Aorta (tissue), 5 donors: ENCODE measurements at regions not wholly inside any gene's neighbourhood (a gene's known extent, or its start where the extent isn't known, plus 50 kb on each side); places are given as distances from the start of the nearest gene placed in this dataset.
A peak's percentile ranks its signal among the peaks of the same experiment; 100 is the strongest.

Experiments used
- ATAC-seq: fragments of 200-7000 bp; cut with Tn5 transposase; one replicate; pipeline ENCODE4 v1.9.1; 2022; ENCODE audit warnings: moderate library complexity; ENCODE audit not compliant: low FRiP score
- DNase-seq, 2 donors: peaks; one replicate each; pipeline ENCODE4 v3.0.0-alpha.2; 2020
- H3K27ac ChIP-seq, 2 donors: one replicate each; pipeline ENCODE4 v1.5.1; 2013; ENCODE audit warnings: low read length in 2 of 2, mild to moderate bottlenecking in 2 of 2, moderate library complexity in 2 of 2, control low read depth in 1 of 2, inconsistent platforms in 1 of 2, low read depth in 1 of 2
- H3K27me3 ChIP-seq, 2 donors: one replicate each; pipeline ENCODE4 v1.6.1; 2013; ENCODE audit warnings: control low read depth in 1 of 2, low read length in 1 of 2, mild to moderate bottlenecking in 1 of 2, moderate library complexity in 1 of 2; ENCODE audit not compliant: insufficient read depth in 2 of 2, control insufficient read depth in 1 of 2
- H3K36me3 ChIP-seq, 2 donors: one replicate each; pipeline ENCODE4 v1.6.1; 2013; ENCODE audit warnings: control low read depth in 1 of 2, low read length in 1 of 2, mild to moderate bottlenecking in 1 of 2; ENCODE audit not compliant: insufficient read depth in 2 of 2, control insufficient read depth in 1 of 2
- H3K4me1 ChIP-seq, 2 donors: one replicate each; pipeline ENCODE4 v1.6.1; 2013; ENCODE audit warnings: low read length in 2 of 2, control low read depth in 1 of 2, mild to moderate bottlenecking in 1 of 2, moderate library complexity in 1 of 2; ENCODE audit not compliant: insufficient read depth in 2 of 2, control insufficient read depth in 1 of 2
- H3K4me3 ChIP-seq, 2 donors: one replicate each; pipeline ENCODE4 v1.5.1; 2013; ENCODE audit warnings: low read length in 2 of 2, control low read depth in 1 of 2, mild to moderate bottlenecking in 1 of 2
- H3K9me3 ChIP-seq: one replicate; pipeline ENCODE4 v1.6.1; 2013; ENCODE audit warnings: mild to moderate bottlenecking, low read length; ENCODE audit not compliant: control insufficient read depth
- WGBS, 2 donors: extraction: QIAGEN DNeasy Blood & Tissue Kit; methylation state at CpG; one replicate each; pipeline ENCODE4 v1.1.7; 2013; 5-methylcytosine and 5-hydroxymethylcytosine counted together
- intact Hi-C, 2 donors: fragments of 100-400 bp; cut with DNase I; formaldehyde crosslinking; loops; one replicate each; pipeline versions ENCODE4 v1.14.2 to v1.15.0; 2022
- donor health status: healthy with polysubstance abuse.
- donor health status: Bipolar disorder and iron deficiency.
- donor health status: DM: no; HTN: no; CAD: no.
- donor health status: DM: no; HTN: no; CAD: no.
- donor health status: DM: yes; HTN: yes; CAD: no.

GRCh38 chr10:111739874-111740139, 443.8 kb downstream of the GPAM start:
- no peak overlapping the region for H3K4me3 ChIP-seq
- H3K27ac ChIP-seq: no peak overlapping the region
- WGBS, 2 donors: 52 to 58% methylated on average over 1 of the region's 1 CpG
- DNase-seq (no peak), ATAC-seq (no peak)
- no peaks in the 10 kb centered on the region for H3K36me3 ChIP-seq
- intact Hi-C loops: no loop called here
- no peaks in the 10 kb centered on the region for H3K4me1 ChIP-seq
- H3K27me3 ChIP-seq: peaks cover 0 to 1% of the 10 kb centered on the region in 2 donors
- H3K9me3 ChIP-seq: peaks cover 2% of the 10 kb centered on the region

GRCh38 chr10:111745982-111746381, 437.6 kb downstream of the GPAM start:
- Histone ChIP-seq H3K27me3 (peaks cover 0 to 1% of the 10 kb centered on the region in 2 donors), H3K27ac (no peak overlapping the region), H3K36me3 (no peaks in the 10 kb centered on the region), H3K4me3 (no peak overlapping the region), H3K4me1 (no peaks in the 10 kb centered on the region), H3K9me3 (no peaks in the 10 kb centered on the region)
- ATAC-seq (no peak), DNase-seq (no peak)
- intact Hi-C loops: no loop called here
- 75 to 79% methylated on average over 2 of the region's 2 CpGs for WGBS, 2 donors

- intact Hi-C loops: no loop called here
- 71 to 72% methylated on average over 1 of the region's 1 CpG for WGBS, 2 donors
- DNase-seq: no peak
- Histone ChIP-seq H3K4me3 (no peak overlapping the region), H3K27ac (no peak overlapping the region), H3K36me3 (no peaks in the 10 kb centered on the region), H3K27me3 (peaks cover 0 to 1% of the 10 kb centered on the region in 2 donors), H3K4me1 (no peaks in the 10 kb centered on the region), H3K9me3 (no peaks in the 10 kb centered on the region)
- no peak for ATAC-seq
These were observed 435.8 kb downstream of the GPAM start for GRCh38 chr10:111747751-111748150.

GRCh38 chr10:111748184-111748583, 435.4 kb downstream of the GPAM start:
- DNase-seq: no peak
- H3K36me3 ChIP-seq: no peaks in the 10 kb centered on the region
- intact Hi-C loops: no loop called here
- no peaks in the 10 kb centered on the region for H3K9me3 ChIP-seq
- WGBS, 2 donors: 68 to 74% methylated on average over 2 of the region's 2 CpGs
- no peak for ATAC-seq
- no peak overlapping the region for H3K4me3 ChIP-seq
- no peak overlapping the region for H3K27ac ChIP-seq
- H3K4me1 ChIP-seq: no peaks in the 10 kb centered on the region
- H3K27me3 ChIP-seq: peaks cover 0 to 1% of the 10 kb centered on the region in 2 donors

- intact Hi-C loops: loop anchor here in 1 of 2 donors (10.0 kb wide), 2 partner anchors 384 to 564 kb away; no protein-coding TSS in a partner anchor
- no peak overlapping the region for H3K27ac ChIP-seq
- no peaks in the 10 kb centered on the region for H3K9me3 ChIP-seq
- no peaks in the 10 kb centered on the region for H3K4me1 ChIP-seq
- no peak for ATAC-seq
- 41 to 46% methylated on average over 2 of the region's 2 CpGs for WGBS, 2 donors
- H3K36me3 ChIP-seq: no peaks in the 10 kb centered on the region
- DNase-seq: no peak
- no peak overlapping the region for H3K4me3 ChIP-seq
- H3K27me3 ChIP-seq: peaks cover 0 to 1% of the 10 kb centered on the region in 2 donors
These were observed 433.3 kb downstream of the GPAM start for GRCh38 chr10:111750165-111750849.

GRCh38 chr10:111756217-111757061, 427.1 kb downstream of the GPAM start:
- H3K36me3 ChIP-seq: no peaks in the 10 kb centered on the region
- no peak overlapping the region for H3K27ac ChIP-seq
- intact Hi-C loops: loop anchor here (5.0 to 10.0 kb wide), 3 partner anchors 378 to 558 kb away; no protein-coding TSS in a partner anchor
- 30 to 33% methylated on average over 14 of the region's 14 CpGs for WGBS, 2 donors
- peak in 1 of 2 donors; percentile 49 for DNase-seq
- no peak overlapping the region for H3K4me3 ChIP-seq
- ATAC-seq: no peak
- no peaks in the 10 kb centered on the region for H3K9me3 ChIP-seq
- H3K4me1 ChIP-seq: no peaks in the 10 kb centered on the region
- H3K27me3 ChIP-seq: no peaks in the 10 kb centered on the region

- Histone ChIP-seq H3K27ac (no peak overlapping the region), H3K9me3 (no peaks in the 10 kb centered on the region), H3K27me3 (no peaks in the 10 kb centered on the region), H3K36me3 (no peaks in the 10 kb centered on the region), H3K4me3 (no peak overlapping the region), H3K4me1 (no peaks in the 10 kb centered on the region)
- ATAC-seq (no peak), DNase-seq (no peak)
- 81 to 87% methylated on average over 3 of the region's 3 CpGs for WGBS, 2 donors
- intact Hi-C loops: loop anchor here (5.0 to 10.0 kb wide), 3 partner anchors 376 to 556 kb away; no protein-coding TSS in a partner anchor
These were observed 425.0 kb downstream of the GPAM start for GRCh38 chr10:111758593-111758992.

- ATAC-seq (no peak), DNase-seq (no peak)
- intact Hi-C loops: no loop called here
- Histone ChIP-seq H3K4me3 (no peak overlapping the region), H3K27me3 (no peaks in the 10 kb centered on the region), H3K36me3 (no peaks in the 10 kb centered on the region), H3K4me1 (no peaks in the 10 kb centered on the region), H3K9me3 (no peaks in the 10 kb centered on the region), H3K27ac (no peak overlapping the region)
- 86 to 90% methylated on average over 4 of the region's 4 CpGs for whole genome bisulfite sequencing, 2 donors
These were observed 421.5 kb downstream of the GPAM start for GRCh38 chr10:111762114-111762513.

- Histone ChIP-seq H3K9me3 (no peaks in the 10 kb centered on the region), H3K36me3 (no peaks in the 10 kb centered on the region), H3K4me1 (no peaks in the 10 kb centered on the region), H3K27ac (no peak overlapping the region), H3K27me3 (no peaks in the 10 kb centered on the region), H3K4me3 (no peak overlapping the region)
- no peak for DNase-seq
- intact Hi-C loops: no loop called here
- 64 to 70% methylated on average over 2 of the region's 2 CpGs for WGBS, 2 donors
- ATAC-seq: no peak
These were observed 418.3 kb downstream of the GPAM start for GRCh38 chr10:111765216-111765615.
